ENCODE measurements at regions not wholly inside any gene's neighbourhood (a gene's known extent, or its start where the extent isn't known, plus 50 kb on each side); places are given as distances from the start of the nearest gene placed in this dataset.

DNA sequence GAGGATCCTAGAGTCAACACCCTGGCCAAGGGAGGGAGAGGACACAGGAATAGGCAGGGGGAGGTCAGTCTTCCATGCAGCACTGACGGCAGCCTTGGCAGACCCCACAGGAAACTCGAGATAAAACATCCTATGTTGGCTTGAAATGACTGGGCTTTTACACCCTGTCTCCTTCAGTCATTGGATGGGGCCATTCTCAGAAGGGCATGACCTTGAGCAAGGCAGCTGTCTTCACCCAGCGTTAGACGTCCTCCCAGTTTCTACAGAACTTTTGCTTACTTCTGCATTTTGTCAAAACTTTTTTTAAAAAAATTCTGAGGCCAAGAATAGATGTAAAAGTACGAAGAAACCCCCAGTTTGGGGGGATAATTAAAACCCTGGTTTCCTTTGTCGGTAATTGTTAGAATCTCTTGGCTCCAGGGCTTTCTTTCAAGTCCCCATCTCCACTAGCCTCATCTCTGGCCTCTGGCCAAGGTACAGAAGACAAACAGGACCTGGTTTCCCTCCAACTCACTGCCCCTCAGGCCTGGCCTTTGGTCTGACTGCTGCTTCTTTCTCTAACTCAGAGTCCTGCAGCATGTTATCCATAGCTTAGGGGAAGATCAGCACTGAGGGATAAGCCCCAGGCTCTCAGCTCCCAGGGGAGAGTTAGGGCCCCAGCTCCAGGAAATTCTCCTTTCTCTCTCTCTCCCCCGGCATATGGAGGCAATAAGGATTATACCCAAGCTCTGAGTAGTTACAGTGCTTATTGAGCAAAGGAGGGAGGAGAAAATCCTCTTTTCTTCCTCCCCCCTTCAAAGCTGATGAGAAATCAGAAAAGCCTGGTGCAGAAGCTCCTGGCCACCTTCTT lies 51.6 kb upstream of the KCND3 start:
- Histone ChIP-seq H3K4me3 (ENCODE audit: low read depth, low read length) (no peak overlapping the region), H3K27me3 (ENCODE audit: control insufficient read depth, insufficient read depth, low read length) (no peaks in the 10 kb centered on the region), H3K9me3 (ENCODE audit: control insufficient read depth, insufficient read depth, low read length) (no peaks in the 10 kb centered on the region)

DNA sequence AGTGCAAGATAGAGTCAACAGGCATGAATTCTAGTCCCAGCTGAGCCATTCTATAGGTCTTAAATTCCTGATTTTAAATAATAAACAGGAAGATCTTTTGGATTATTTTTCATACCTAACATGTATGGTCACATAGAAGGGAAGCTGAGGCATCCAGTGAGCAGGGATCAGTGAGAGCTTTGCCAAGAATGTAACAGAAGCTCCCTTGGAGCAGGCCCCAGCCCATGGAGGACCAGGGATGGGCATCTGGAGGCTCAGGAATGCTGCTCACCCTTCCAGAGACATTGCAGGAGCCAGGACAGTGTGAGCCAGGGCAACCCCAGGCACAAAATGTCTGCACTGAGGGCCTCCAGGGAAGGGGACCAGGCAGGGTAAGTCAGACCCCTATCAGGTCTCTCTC lies 54.4 kb upstream of the KCND3 start:
- Histone ChIP-seq H3K9ac (ENCODE audit: low read depth, low read length) (no peak overlapping the region), H3K36me3 (ENCODE audit: control insufficient read depth, insufficient read depth, low read length) (no peaks in the 10 kb centered on the region), H3K4me1 (ENCODE audit: control insufficient read depth, insufficient read depth, low read length) (no peaks in the 10 kb centered on the region), H3K27ac (ENCODE audit: low read depth, low read length) (no peak overlapping the region), H3K27me3 (ENCODE audit: control insufficient read depth, insufficient read depth, low read length) (no peaks in the 10 kb centered on the region), H3K4me3 (ENCODE audit: low read depth, low read length) (no peak overlapping the region), H3K9me3 (ENCODE audit: control insufficient read depth, insufficient read depth, low read length) (no peaks in the 10 kb centered on the region)

More for the DNA sequence above, 51.6 kb upstream of the KCND3 start:
- Histone ChIP-seq H3K27ac (ENCODE audit: low read depth, low read length) (no peak overlapping the region), H3K36me3 (ENCODE audit: control insufficient read depth, insufficient read depth, low read length) (no peaks in the 10 kb centered on the region), H3K4me1 (ENCODE audit: control insufficient read depth, insufficient read depth, low read length) (no peaks in the 10 kb centered on the region), H3K9ac (ENCODE audit: low read depth, low read length) (no peak overlapping the region)

DNA sequence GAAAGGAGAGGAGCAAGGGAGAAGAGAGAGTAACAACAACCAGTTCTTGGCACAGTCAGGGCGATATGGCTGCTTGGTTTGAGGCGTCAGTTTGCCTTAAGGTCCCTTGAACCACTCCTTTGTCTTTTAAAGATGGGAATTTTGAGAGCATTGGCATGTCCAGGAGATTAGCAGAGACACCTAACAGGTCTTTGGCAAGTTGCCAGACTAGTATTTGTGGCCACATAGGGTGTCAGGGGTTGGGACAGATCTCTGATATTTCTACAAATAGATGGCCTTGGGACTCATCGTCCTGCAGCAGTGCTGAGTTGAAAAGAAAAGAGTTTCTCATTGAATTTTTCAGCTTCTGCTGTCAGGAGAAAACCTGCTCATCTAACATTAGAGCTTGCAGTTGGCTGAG lies 55.3 kb upstream of the KCND3 start:
- no peak overlapping the region for H3K27ac ChIP-seq (ENCODE audit: low read depth, low read length)
- H3K9me3 ChIP-seq (ENCODE audit: control insufficient read depth, insufficient read depth, low read length), result no peaks in the 10 kb centered on the region
- H3K4me1 ChIP-seq (ENCODE audit: control insufficient read depth, insufficient read depth, low read length), result no peaks in the 10 kb centered on the region
- H3K27me3 ChIP-seq (ENCODE audit: control insufficient read depth, insufficient read depth, low read length), result no peaks in the 10 kb centered on the region
- no peak overlapping the region for H3K4me3 ChIP-seq (ENCODE audit: low read depth, low read length)
- no peaks in the 10 kb centered on the region for H3K36me3 ChIP-seq (ENCODE audit: control insufficient read depth, insufficient read depth, low read length)
- H3K9ac ChIP-seq (ENCODE audit: low read depth, low read length), result no peak overlapping the region

DNA sequence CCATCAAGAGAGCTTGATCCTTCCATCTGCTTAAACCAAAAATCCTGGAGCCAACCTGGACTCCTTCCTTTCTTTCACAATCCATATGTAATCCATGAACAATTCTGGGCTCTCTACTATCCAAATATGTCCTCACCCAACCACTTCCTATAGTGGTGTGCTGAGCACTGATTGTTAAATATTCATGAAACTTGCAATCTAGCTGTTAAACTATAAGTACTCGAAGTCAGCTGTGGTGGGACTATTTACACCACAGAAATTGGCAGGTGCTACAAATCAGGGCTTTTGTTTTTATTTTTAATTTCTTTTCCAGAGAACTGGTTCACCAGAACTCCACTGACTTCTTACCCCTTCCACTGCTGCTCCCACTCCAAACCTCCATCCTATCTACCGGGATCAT lies 57.2 kb upstream of the KCND3 start:
- no peaks in the 10 kb centered on the region for H3K27me3 ChIP-seq (ENCODE audit: control insufficient read depth, insufficient read depth, low read length)
- no peak overlapping the region for H3K4me3 ChIP-seq (ENCODE audit: low read depth, low read length)

DNA sequence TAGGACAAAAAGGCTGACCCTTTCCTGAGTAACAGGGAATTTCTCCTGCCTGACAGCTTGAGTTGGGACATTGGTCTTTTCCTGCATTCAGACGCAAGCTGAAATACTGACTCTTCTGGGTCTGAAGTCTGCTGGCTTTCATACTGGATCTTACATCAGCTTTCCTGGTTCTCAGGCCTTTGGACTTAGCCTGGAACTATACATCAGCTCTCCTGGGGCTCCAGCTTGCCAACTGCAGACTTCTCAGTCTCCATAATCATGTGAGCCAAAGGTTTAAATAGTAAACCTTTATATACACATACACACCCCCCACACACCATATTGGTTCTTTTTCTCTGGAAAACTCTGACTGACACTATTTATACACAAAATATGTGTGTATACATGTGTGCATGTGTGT lies 59.0 kb upstream of the KCND3 start:
- Histone ChIP-seq H3K27me3 (ENCODE audit: control insufficient read depth, insufficient read depth, low read length) (no peaks in the 10 kb centered on the region), H3K9ac (ENCODE audit: low read depth, low read length) (no peak overlapping the region), H3K27ac (ENCODE audit: low read depth, low read length) (no peak overlapping the region), H3K4me3 (ENCODE audit: low read depth, low read length) (no peak overlapping the region), H3K4me1 (ENCODE audit: control insufficient read depth, insufficient read depth, low read length) (no peaks in the 10 kb centered on the region), H3K36me3 (ENCODE audit: control insufficient read depth, insufficient read depth, low read length) (no peaks in the 10 kb centered on the region), H3K9me3 (ENCODE audit: control insufficient read depth, insufficient read depth, low read length) (no peaks in the 10 kb centered on the region)

More for the DNA sequence above, 57.2 kb upstream of the KCND3 start:
- Histone ChIP-seq H3K4me1 (ENCODE audit: control insufficient read depth, insufficient read depth, low read length) (no peaks in the 10 kb centered on the region), H3K27ac (ENCODE audit: low read depth, low read length) (no peak overlapping the region), H3K9ac (ENCODE audit: low read depth, low read length) (no peak overlapping the region), H3K9me3 (ENCODE audit: control insufficient read depth, insufficient read depth, low read length) (no peaks in the 10 kb centered on the region), H3K36me3 (ENCODE audit: control insufficient read depth, insufficient read depth, low read length) (no peaks in the 10 kb centered on the region)

DNA sequence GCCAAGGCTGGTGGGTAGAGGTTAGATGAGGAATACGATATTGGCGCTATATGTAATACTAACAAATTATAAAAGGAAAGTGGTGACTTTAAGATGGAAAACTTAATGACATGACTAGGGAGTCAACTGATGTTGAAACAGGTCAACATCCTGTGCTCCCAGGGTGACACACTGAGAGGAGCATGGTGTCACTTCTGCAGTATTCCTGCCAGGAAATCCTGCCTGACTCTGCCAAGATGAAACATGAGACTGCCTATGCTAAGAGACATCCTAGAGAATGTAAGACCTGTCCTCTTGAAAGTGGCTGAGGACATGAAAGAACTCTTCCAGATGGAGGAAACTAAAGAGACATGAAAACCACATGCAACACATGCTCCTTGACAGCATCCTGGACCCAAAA lies 65.0 kb upstream of the KCND3 start:
- Histone ChIP-seq H3K27ac (ENCODE audit: low read depth, low read length) (no peak overlapping the region), H3K9ac (ENCODE audit: low read depth, low read length) (no peak overlapping the region), H3K4me1 (ENCODE audit: control insufficient read depth, insufficient read depth, low read length) (no peaks in the 10 kb centered on the region), H3K27me3 (ENCODE audit: control insufficient read depth, insufficient read depth, low read length) (no peaks in the 10 kb centered on the region), H3K9me3 (ENCODE audit: control insufficient read depth, insufficient read depth, low read length) (no peaks in the 10 kb centered on the region), H3K4me3 (ENCODE audit: low read depth, low read length) (no peak overlapping the region), H3K36me3 (ENCODE audit: control insufficient read depth, insufficient read depth, low read length) (no peaks in the 10 kb centered on the region)

DNA sequence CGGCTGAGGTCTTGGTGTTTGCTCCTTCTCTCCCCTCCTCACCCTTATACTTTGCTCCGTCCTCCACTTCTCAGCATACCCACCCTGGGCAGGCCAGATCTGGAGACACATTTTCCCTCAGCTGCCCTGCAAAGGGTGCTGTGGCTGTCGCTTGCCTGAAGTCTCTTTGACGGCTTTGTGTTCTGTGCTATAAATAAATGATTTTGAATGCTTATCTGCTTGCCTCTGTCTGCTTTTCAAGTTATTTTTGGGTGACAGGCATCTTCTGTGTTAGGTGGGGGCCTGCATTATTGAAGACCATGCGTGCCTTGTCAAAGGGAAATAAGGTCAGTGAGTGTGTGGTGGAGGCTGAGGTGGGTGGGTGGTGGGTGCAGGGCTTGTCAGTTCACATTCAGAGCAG lies 66.9 kb upstream of the KCND3 start:
- no peaks in the 10 kb centered on the region for H3K9me3 ChIP-seq (ENCODE audit: control insufficient read depth, insufficient read depth, low read length)
- H3K27me3 ChIP-seq (ENCODE audit: control insufficient read depth, insufficient read depth, low read length), result no peaks in the 10 kb centered on the region
- no peak overlapping the region for H3K4me3 ChIP-seq (ENCODE audit: low read depth, low read length)
- no peak overlapping the region for H3K27ac ChIP-seq (ENCODE audit: low read depth, low read length)
- H3K9ac ChIP-seq (ENCODE audit: low read depth, low read length), result no peak overlapping the region
- H3K36me3 ChIP-seq (ENCODE audit: control insufficient read depth, insufficient read depth, low read length), result no peaks in the 10 kb centered on the region
- no peaks in the 10 kb centered on the region for H3K4me1 ChIP-seq (ENCODE audit: control insufficient read depth, insufficient read depth, low read length)

DNA sequence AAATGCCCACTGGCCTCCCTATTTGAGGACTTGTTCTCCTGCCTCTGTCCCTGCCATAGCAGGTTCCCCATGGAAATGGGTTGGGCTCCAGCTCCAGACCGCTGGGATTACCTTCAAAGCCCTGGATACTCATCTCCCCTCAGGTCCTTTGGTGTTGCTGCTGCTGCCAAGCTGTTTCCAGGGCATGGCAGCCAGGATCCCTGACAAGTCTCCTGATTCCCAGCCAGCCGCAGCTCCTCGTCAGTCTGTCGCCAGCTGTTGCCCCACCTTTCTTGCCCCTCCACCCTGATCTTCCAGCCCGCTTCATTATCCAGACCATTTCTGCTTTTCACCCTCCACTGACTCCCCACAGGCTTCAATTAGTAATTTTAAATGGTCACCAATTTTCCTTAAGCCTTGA lies 68.3 kb upstream of the KCND3 start:
- no peak overlapping the region for H3K27ac ChIP-seq (ENCODE audit: low read depth, low read length)
- H3K9me3 ChIP-seq (ENCODE audit: control insufficient read depth, insufficient read depth, low read length), result 0 out of 2 replicates have a peak, but pooled peaks cover 5% of the 10 kb centered on the region
- no peak overlapping the region for H3K9ac ChIP-seq (ENCODE audit: low read depth, low read length)
- no peaks in the 10 kb centered on the region for H3K4me1 ChIP-seq (ENCODE audit: control insufficient read depth, insufficient read depth, low read length)
- no peak overlapping the region for H3K4me3 ChIP-seq (ENCODE audit: low read depth, low read length)
- H3K36me3 ChIP-seq (ENCODE audit: control insufficient read depth, insufficient read depth, low read length), result no peaks in the 10 kb centered on the region
- H3K27me3 ChIP-seq (ENCODE audit: control insufficient read depth, insufficient read depth, low read length), result no peaks in the 10 kb centered on the region

DNA sequence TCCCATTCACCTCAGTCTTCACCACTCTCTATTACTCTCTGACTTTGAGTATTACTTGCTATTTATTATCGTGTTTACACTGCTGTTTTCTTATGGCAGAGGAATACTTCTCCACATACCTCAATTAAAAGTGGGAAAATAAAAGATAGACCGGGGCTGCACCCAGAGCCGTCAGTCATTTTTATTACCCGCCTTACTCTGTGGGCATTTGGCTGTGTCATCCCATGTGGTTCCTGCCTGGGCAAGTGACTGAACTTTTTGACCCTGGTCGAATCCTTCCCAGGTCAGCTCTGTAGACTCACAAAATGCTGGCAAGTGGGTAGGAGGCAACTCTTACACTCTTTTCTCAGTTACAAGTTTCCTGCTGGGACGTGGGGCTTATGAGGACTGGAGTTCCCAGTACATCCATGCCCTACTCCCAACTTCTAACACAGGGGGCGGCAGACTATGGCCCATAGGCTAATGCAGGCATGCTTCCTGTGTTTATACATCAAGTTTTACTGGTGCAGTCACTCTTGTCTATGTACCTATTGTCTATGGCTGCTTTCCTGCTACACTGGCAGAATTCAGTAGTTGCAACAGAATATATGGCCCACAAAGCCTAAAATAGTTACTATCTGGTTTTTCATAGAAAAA lies 69.5 kb upstream of the KCND3 start:
- no peaks in the 10 kb centered on the region for H3K27me3 ChIP-seq (ENCODE audit: control insufficient read depth, insufficient read depth, low read length)
- peaks cover 16% of the 10 kb centered on the region for H3K9me3 ChIP-seq (ENCODE audit: control insufficient read depth, insufficient read depth, low read length)
- no peaks in the 10 kb centered on the region for H3K36me3 ChIP-seq (ENCODE audit: control insufficient read depth, insufficient read depth, low read length)
- H3K4me3 ChIP-seq (ENCODE audit: low read depth, low read length), result no peak overlapping the region
- H3K9ac ChIP-seq (ENCODE audit: low read depth, low read length), result no peak overlapping the region
- H3K4me1 ChIP-seq (ENCODE audit: control insufficient read depth, insufficient read depth, low read length), result no peaks in the 10 kb centered on the region
- no peak overlapping the region for H3K27ac ChIP-seq (ENCODE audit: low read depth, low read length)

DNA sequence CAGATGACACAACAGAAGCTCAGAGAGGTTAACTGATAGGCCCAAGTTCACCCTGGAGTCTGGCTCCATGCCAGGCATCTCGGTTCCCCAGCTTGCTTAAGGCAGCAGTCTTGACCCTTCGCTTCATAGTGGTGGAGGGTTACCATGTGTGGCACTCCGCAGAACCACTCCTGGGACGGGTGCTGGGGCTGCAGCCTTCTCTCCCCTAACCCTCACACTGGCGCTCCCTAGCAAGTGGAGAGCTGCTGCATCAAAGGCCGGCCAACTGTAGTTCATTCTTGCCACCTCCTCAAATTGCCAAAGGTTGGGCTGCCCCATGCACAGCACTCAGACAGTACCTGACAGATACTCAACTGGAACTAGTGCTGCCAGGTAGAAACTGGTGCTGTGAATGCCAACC lies 70.2 kb upstream of the KCND3 start:
- no peaks in the 10 kb centered on the region for H3K27me3 ChIP-seq (ENCODE audit: control insufficient read depth, insufficient read depth, low read length)
- no peaks in the 10 kb centered on the region for H3K4me1 ChIP-seq (ENCODE audit: control insufficient read depth, insufficient read depth, low read length)
- peaks cover 17% of the 10 kb centered on the region for H3K9me3 ChIP-seq (ENCODE audit: control insufficient read depth, insufficient read depth, low read length)
- no peak overlapping the region for H3K27ac ChIP-seq (ENCODE audit: low read depth, low read length)
- H3K9ac ChIP-seq (ENCODE audit: low read depth, low read length), result no peak overlapping the region
- no peaks in the 10 kb centered on the region for H3K36me3 ChIP-seq (ENCODE audit: control insufficient read depth, insufficient read depth, low read length)
- H3K4me3 ChIP-seq (ENCODE audit: low read depth, low read length), result no peak overlapping the region

DNA sequence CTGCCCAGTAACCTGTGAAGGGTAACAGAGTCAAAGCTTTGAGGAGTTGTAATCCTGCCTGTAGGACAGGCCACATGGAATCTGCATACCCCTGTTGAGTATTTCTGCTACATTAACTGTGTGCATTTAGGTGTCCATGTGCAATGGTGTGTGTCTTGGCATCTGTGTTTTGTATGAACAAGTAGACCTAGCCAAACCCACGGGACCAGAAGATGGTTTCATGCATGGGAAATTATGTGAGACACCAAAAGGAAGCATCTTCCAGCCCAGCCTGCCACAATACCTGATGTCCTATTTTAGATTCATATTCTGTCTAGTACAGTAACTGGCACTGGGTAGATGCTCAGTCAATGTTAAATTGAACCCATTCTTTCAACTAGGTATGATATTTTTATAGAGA lies 70.8 kb upstream of the KCND3 start:
- Histone ChIP-seq H3K36me3 (ENCODE audit: control insufficient read depth, insufficient read depth, low read length) (no peaks in the 10 kb centered on the region), H3K9me3 (ENCODE audit: control insufficient read depth, insufficient read depth, low read length) (peaks cover 17% of the 10 kb centered on the region), H3K27ac (ENCODE audit: low read depth, low read length) (no peak overlapping the region), H3K4me1 (ENCODE audit: control insufficient read depth, insufficient read depth, low read length) (no peaks in the 10 kb centered on the region), H3K4me3 (ENCODE audit: low read depth, low read length) (no peak overlapping the region), H3K9ac (ENCODE audit: low read depth, low read length) (no peak overlapping the region), H3K27me3 (ENCODE audit: control insufficient read depth, insufficient read depth, low read length) (no peaks in the 10 kb centered on the region)

Measured in HUES48 (cell line).